Pancreas (tissue), 10 donors: ENCODE measurements at regions not wholly inside any gene's neighbourhood (a gene's known extent, or its start where the extent isn't known, plus 50 kb on each side); places are given as distances from the start of the nearest gene placed in this dataset.

ENCODE experiments used
- ATAC-seq, 4 donors: fragments of 200-7000 bp; cut with Tn5 transposase; one replicate each; pipeline versions ENCODE4 v1.8.0 to v1.9.1; 2020; ENCODE audit warnings: mild to moderate bottlenecking in 4 of 4, moderate library complexity in 4 of 4
- DNase-seq, 6 donors: peaks; one replicate each; pipeline ENCODE4 v3.0.0-alpha.2; 2020
- FAIRE-seq: peaks from 2 replicates; lab custom pipeline; 2012; peaks lifted over from hg19 to GRCh38; lab: Jason Lieb, UNC
- H3K27ac ChIP-seq, 4 donors: fragments of 200-600 bp; sonication (generic); 1 replicate in 3 of 4; 2 replicates in 1 of 4; pipeline versions ENCODE4 v1.5.0 to v1.8.0; 2020
- H3K27me3 ChIP-seq, 4 donors: fragments of 200-600 bp; one replicate each; pipeline ENCODE4 v1.8.0; 2021
- H3K36me3 ChIP-seq, 3 donors: fragments of 200-600 bp; sonication (generic) in 1 of 3; one replicate each; pipeline versions ENCODE4 v1.5.0 to v1.8.0; 2020 to 2021
- H3K4me1 ChIP-seq, 3 donors: fragments of 200-600 bp; one replicate each; pipeline ENCODE4 v1.8.0; 2021
- H3K4me3 ChIP-seq, 4 donors: fragments of 200-600 bp; sonication (generic) in 2 of 4; one replicate each; pipeline versions ENCODE4 v1.5.0 to v1.8.0; 2020 to 2021
- H3K9me3 ChIP-seq, 4 donors: fragments of 200-600 bp; one replicate each; pipeline ENCODE4 v1.8.0; 2021
- WGBS, 2 donors: extraction: QIAGEN DNeasy Blood & Tissue Kit; methylation state at CpG; one replicate each; pipeline ENCODE4 v1.1.7; 2013; 5-methylcytosine and 5-hydroxymethylcytosine counted together
- intact Hi-C, 3 donors: fragments of 100-400 bp; cut with DNase I; formaldehyde crosslinking; loops; one replicate each; pipeline versions ENCODE4 v1.11.1 to v1.14.2; 2022
- TF ChIP-seq, protein P1 (sequence below), 4 donors: fragments of 200-600 bp; sonication (generic) in 3 of 4; IDR thresholded peaks; one replicate each; pipeline versions ENCODE4 v1.5.0 to v1.8.0; 2021; ENCODE audit warnings: antibody characterized with exemption in 4 of 4
- donor health status: healthy with polysubstance abuse.
- donor health status: DM: no; HTN: no; CAD: no; lungs with moderate emphysema.
- donor health status: DM: no; HTN: no; CAD: no.
- donor health status: control.
- donor health status: control.
- donor health status: Bipolar disorder and iron deficiency.
- donor health status: DM: yes; HTN: yes; CAD: no.
- donor health status: DM: no; HTN: no; CAD: no.
- donor health status: DM: no; HTN: no; CAD: no.
- donor health status: DM: yes; HTN: yes; CAD: no.

GRCh38 chr3:67781871-67782270 lies 127.5 kb upstream of the SUCLG2 start:
- H3K4me1 ChIP-seq = no peaks in the 10 kb centered on the region
- H3K27ac ChIP-seq = no peak overlapping the region
- no peaks in the 10 kb centered on the region for H3K27me3 ChIP-seq
- FAIRE-seq (no peak), ATAC-seq (no peak), DNase-seq (no peak)
- no peak overlapping the region for H3K4me3 ChIP-seq
- TF ChIP-seq, protein P1, sequence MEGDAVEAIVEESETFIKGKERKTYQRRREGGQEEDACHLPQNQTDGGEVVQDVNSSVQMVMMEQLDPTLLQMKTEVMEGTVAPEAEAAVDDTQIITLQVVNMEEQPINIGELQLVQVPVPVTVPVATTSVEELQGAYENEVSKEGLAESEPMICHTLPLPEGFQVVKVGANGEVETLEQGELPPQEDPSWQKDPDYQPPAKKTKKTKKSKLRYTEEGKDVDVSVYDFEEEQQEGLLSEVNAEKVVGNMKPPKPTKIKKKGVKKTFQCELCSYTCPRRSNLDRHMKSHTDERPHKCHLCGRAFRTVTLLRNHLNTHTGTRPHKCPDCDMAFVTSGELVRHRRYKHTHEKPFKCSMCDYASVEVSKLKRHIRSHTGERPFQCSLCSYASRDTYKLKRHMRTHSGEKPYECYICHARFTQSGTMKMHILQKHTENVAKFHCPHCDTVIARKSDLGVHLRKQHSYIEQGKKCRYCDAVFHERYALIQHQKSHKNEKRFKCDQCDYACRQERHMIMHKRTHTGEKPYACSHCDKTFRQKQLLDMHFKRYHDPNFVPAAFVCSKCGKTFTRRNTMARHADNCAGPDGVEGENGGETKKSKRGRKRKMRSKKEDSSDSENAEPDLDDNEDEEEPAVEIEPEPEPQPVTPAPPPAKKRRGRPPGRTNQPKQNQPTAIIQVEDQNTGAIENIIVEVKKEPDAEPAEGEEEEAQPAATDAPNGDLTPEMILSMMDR (IDR thresholded peaks at IDR 0.05) = no peak
- intact Hi-C loops = no loop called here
- WGBS, 2 donors = 93 to 96% methylated on average over 6 to 7 of the region's 7 CpGs
- no peaks in the 10 kb centered on the region for H3K36me3 ChIP-seq
- no peaks in the 10 kb centered on the region for H3K9me3 ChIP-seq

DNA sequence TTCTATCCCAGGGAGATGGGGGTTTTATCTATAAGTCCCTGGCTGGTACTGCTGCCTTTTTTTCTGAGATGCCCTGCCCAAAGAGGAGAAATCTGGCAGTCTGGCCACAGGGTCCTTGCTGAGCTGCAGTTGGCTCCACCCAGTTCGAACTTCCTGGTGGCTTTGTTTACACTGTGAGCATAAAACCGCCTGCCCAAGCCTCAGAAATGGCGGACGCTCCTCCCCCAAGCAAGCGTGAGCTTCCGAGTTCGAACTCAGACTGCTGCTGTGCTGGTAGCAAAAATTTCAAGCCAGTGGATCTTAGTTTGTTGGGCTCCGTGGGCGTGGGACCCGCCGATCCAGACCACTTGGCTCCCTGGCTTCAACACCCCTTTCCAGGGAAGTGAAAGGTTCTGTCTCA lies 126.8 kb upstream of the SUCLG2 start:
- intact Hi-C loops = no loop called here
- H3K27me3 ChIP-seq = no peaks in the 10 kb centered on the region
- no peak for ATAC-seq
- no peak for FAIRE-seq
- H3K27ac ChIP-seq = no peak overlapping the region
- WGBS, 2 donors = 90 to 94% methylated on average over 11 of the region's 11 CpGs
- no peak overlapping the region for H3K4me3 ChIP-seq
- TF ChIP-seq, protein P1 (IDR thresholded peaks at IDR 0.05) = no peak
- no peaks in the 10 kb centered on the region for H3K4me1 ChIP-seq
- H3K36me3 ChIP-seq = no peaks in the 10 kb centered on the region
- H3K9me3 ChIP-seq = no peaks in the 10 kb centered on the region
- DNase-seq = no peak

GRCh38 chr3:67774676-67775075 lies 120.3 kb upstream of the SUCLG2 start:
- H3K4me1 ChIP-seq = no peaks in the 10 kb centered on the region
- DNase-seq (no peak), ATAC-seq (no peak), FAIRE-seq (no peak)
- H3K27me3 ChIP-seq = no peaks in the 10 kb centered on the region
- WGBS, 2 donors = 79 to 87% methylated on average over 7 of the region's 7 CpGs
- no peaks in the 10 kb centered on the region for H3K36me3 ChIP-seq
- intact Hi-C loops = no loop called here
- no peak overlapping the region for H3K4me3 ChIP-seq
- TF ChIP-seq, protein P1 (IDR thresholded peaks at IDR 0.05) = no peak
- H3K9me3 ChIP-seq = no peaks in the 10 kb centered on the region
- H3K27ac ChIP-seq = no peak overlapping the region

- Histone ChIP-seq H3K36me3 (no peaks in the 10 kb centered on the region), H3K27me3 (no peaks in the 10 kb centered on the region), H3K4me1 (no peaks in the 10 kb centered on the region), H3K27ac (no peak overlapping the region), H3K9me3 (no peaks in the 10 kb centered on the region), H3K4me3 (no peak overlapping the region)
- ATAC-seq = no peak
- intact Hi-C loops = no loop called here
- TF ChIP-seq, protein P1 (IDR thresholded peaks at IDR 0.05) = no peak
- WGBS, 2 donors = 44 to 92% methylated on average over 2 of the region's 2 CpGs
- FAIRE-seq = no peak
- DNase-seq = no peak
Observed at GRCh38 chr3:67765575-67765974, 111.2 kb upstream of the SUCLG2 start.

DNA sequence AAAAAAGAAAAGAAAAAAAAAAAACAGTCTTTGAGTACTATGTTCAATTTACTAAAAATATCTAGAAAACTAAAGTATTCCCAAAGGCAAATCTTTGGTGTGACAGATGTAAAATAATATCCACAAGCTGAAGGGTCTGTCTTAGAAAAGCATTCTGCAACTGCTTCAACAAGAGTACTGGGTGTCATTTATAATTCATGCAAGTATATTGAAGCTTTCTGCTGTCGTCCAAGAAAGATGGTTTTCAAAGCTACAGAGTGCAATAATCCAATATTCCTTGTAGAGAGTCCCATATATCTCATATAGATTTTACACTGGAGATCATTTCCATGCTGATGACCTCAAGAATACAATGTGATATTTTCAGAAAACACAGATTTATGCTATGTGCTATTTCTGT lies 90.9 kb upstream of the SUCLG2 start:
- no peak for ATAC-seq
- no peaks in the 10 kb centered on the region for H3K9me3 ChIP-seq
- intact Hi-C loops = no loop called here
- H3K4me1 ChIP-seq = no peaks in the 10 kb centered on the region
- TF ChIP-seq, protein P1 (IDR thresholded peaks at IDR 0.05) = no peak
- H3K4me3 ChIP-seq = no peak overlapping the region
- FAIRE-seq = no peak
- H3K27me3 ChIP-seq = no peaks in the 10 kb centered on the region
- H3K36me3 ChIP-seq = no peaks in the 10 kb centered on the region
- no peak for DNase-seq
- H3K27ac ChIP-seq = no peak overlapping the region
- WGBS, 2 donors = 80 to 94% methylated on average over 1 of the region's 1 CpG
